ENCODE measurements at regions not wholly inside any gene's neighbourhood (a gene's known extent, or its start where the extent isn't known, plus 50 kb on each side); places are given as distances from the start of the nearest gene placed in this dataset.

GRCh38 chr1:185432948-185433347, 115.9 kb upstream of the IVNS1ABP start:
- no peak for TF ChIP-seq CTCF (IDR thresholded peaks at IDR 0.05)
- no peak for TF ChIP-seq POLR2AphosphoS5 (IDR thresholded peaks at IDR 0.05)

All from sigmoid colon (tissue), 4 donors.